ENCODE measurements at regions not wholly inside any gene's neighbourhood (a gene's known extent, or its start where the extent isn't known, plus 50 kb on each side); places are given as distances from the start of the nearest gene placed in this dataset.

- ATAC-seq (ENCODE audit: poor library complexity) (no peak), DNase-seq (no peak)
- intact Hi-C loops (cut with DNase I), result no loop called here
These were observed 312.3 kb upstream of the FAT3 start for GRCh38 chr11:91912322-91912721.

DNA sequence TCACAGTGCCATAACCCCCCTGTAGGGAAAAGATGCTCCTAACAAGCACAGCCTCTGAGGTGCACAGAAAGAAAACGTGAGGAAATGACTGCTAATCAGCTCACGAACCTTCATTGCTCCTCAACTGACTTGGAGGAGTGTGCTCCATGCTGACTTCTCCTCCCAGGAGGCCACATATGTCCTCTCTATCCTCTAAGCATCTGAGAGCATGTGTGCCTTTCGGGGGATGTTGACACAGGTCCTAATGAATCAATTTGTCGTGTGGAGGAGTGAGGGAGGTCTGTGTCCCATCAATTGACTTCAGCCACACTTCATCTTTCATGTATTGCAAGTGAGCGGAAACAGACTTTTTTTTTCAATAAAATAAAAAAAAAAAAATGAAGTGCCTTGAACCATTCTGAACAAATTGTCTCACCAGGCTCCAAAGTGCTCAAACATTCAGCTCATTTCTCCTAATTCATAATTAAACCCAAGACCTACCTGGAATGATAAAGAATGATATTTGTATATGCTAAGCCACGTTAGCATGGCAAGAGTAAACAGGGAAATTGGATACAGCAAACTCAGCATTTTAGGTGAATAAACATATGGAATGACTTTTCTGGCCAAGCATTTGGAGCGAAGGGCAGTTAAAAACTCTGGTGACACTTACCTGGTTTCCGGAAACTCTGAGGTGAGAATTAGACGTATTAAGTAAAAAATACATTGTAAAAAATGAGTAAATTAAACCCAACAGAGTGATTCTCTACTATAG is 317.6 kb upstream of the FAT3 start:
- ATAC-seq (ENCODE audit: poor library complexity) (no peak), DNase-seq (no peak)
- intact Hi-C loops (cut with DNase I), result no loop called here

GRCh38 chr11:91904792-91905785 is 319.5 kb upstream of the FAT3 start:
- DNase-seq (no peak), ATAC-seq (ENCODE audit: poor library complexity) (no peak)
- intact Hi-C loops (cut with DNase I), result no loop called here

DNA sequence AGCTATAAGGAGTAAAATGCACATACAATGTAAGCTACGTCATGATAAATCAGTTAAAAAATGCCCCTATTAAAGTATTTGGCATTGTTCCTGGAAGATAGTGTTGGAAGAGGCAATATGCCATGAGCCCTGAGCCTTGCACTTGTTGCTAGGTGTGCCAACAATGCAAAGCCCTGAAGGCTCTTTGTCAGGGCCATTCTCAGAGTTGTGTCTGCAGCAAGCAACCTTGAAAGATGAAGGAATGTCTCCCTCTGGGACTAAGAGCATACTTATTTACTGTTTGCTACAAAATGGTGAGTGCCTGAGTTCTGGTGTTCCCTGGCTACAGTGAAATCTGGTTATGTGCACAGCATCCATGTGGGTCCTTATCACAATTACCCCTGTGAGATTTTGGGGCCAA is 322.3 kb upstream of the FAT3 start:
- ATAC-seq (ENCODE audit: poor library complexity) (no peak), DNase-seq (no peak)

GRCh38 chr11:91880660-91881059 is 344.0 kb upstream of the FAT3 start:
- intact Hi-C loops (cut with DNase I), result no loop called here
- no peak for DNase-seq
- ATAC-seq (ENCODE audit: poor library complexity), result no peak

More for the DNA sequence above, 322.3 kb upstream of the FAT3 start:
- intact Hi-C loops (cut with DNase I), result no loop called here

GRCh38 chr11:91876746-91877145 is 347.9 kb upstream of the FAT3 start:
- DNase-seq (no peak), ATAC-seq (ENCODE audit: poor library complexity) (no peak)
- intact Hi-C loops (cut with DNase I), result no loop called here

- intact Hi-C loops (cut with DNase I), result no loop called here
- ATAC-seq (ENCODE audit: poor library complexity) (no peak), DNase-seq (no peak)
These were observed 352.4 kb upstream of the FAT3 start for GRCh38 chr11:91872243-91872642.

DNA sequence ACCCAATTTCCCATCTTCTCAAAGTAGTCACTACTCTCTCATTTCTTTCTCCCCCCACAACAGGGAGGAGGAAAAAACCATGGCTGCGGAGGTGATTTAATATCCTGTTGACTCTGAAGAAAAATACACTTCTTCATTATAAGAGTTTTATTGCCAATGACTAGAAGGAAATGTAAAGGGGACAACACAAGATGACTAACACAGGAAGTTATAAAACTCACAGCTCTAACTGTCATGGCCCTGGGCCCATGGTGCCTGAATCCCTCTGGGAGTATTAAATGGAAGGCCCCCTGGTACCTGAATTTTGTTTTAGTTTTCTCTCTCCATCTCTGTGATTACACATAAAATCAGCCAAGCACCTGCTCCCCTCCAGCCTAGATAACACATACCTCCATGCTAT is 352.8 kb upstream of the FAT3 start:
- no peak for DNase-seq
- intact Hi-C loops (cut with DNase I), result no loop called here
- no peak for ATAC-seq (ENCODE audit: poor library complexity)

GRCh38 chr11:91871048-91871447 is 353.6 kb upstream of the FAT3 start:
- no peak for ATAC-seq (ENCODE audit: poor library complexity)
- intact Hi-C loops (cut with DNase I), result no loop called here
- DNase-seq, result no peak

DNA sequence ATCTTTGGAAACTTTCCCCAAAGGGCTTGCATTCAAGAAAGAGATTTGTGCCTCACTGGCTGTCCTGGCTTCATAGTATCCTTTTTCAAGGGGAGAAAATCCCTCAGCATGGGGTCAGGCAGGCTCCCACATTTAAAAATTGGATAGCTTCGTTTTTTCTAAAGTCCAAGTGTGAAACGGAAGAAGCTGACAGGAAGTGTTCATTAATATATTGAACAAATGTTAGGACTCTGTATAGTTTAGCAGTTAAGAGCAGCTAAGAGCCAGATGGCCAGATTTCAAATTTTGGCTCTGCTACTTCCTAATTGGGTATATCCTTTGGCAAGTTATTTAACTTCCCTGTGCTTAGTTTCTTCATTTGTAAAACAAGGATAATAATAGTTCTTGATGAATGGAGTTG is 354.9 kb upstream of the FAT3 start:
- DNase-seq (no peak), ATAC-seq (ENCODE audit: poor library complexity) (no peak)
- intact Hi-C loops (cut with DNase I), result no loop called here

- no peak for ATAC-seq (ENCODE audit: poor library complexity)
These were observed 358.0 kb upstream of the FAT3 start for GRCh38 chr11:91866642-91867041.

GRCh38 chr11:91860661-91861060 is 364.0 kb upstream of the FAT3 start:
- intact Hi-C loops (cut with DNase I), result no loop called here
- DNase-seq, result no peak
- ATAC-seq (ENCODE audit: poor library complexity), result no peak

More at GRCh38 chr11:91866642-91867041, 358.0 kb upstream of the FAT3 start:
- intact Hi-C loops (cut with DNase I), result no loop called here
- DNase-seq, result no peak

- DNase-seq (no peak), ATAC-seq (ENCODE audit: poor library complexity) (no peak)
- intact Hi-C loops (cut with DNase I), result no loop called here
These were observed 365.0 kb upstream of the FAT3 start for GRCh38 chr11:91859666-91860065.

DNA sequence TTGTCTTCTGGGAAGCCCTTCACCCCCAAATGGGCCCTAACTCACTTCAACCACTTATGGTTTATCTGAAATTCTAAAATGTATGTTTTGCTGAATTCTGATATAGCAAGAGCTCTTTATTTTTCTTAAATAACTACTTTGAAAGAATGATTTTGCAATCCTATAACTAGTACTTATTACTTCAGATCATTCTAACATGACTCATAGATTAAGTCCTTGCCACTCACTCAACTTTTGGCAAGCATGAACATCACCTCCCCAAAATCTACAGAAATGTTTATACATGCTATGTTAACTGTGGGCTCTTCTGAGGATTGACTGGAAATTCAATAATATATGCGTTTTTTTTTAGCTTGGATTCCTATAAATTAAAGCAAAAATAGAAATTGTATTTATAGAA is 367.4 kb upstream of the FAT3 start:
- ATAC-seq (ENCODE audit: poor library complexity) (no peak), DNase-seq (no peak)
- intact Hi-C loops (cut with DNase I), result no loop called here

DNA sequence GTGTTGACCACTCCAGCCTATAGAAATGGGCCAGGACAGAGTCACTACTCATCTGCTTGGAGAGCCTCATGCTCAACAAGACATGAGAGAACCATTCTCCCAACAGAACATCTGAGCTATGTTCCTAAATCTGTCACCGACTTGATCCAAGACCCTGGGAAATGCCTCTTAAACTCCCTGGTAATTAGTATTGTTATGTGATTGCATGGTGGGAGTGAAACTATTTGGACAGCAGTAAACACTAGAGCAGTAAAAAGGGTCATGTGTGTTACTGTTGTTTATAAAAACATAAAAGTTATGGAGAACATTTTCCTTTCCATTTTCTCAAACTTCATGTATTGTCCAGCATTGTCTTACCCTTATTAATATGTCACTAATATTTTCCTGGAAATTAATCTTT is 369.8 kb upstream of the FAT3 start:
- ATAC-seq (ENCODE audit: poor library complexity) (no peak), DNase-seq (no peak)
- intact Hi-C loops (cut with DNase I), result no loop called here

- ATAC-seq (ENCODE audit: poor library complexity) (no peak), DNase-seq (no peak)
- intact Hi-C loops (cut with DNase I), result no loop called here
These were observed 370.4 kb upstream of the FAT3 start for GRCh38 chr11:91854171-91854570.

- ATAC-seq (ENCODE audit: poor library complexity), result peak; percentile 58
- intact Hi-C loops (cut with DNase I), result no loop called here
- no peak for DNase-seq
These were observed 372.7 kb upstream of the FAT3 start for GRCh38 chr11:91851908-91852307.

DNA sequence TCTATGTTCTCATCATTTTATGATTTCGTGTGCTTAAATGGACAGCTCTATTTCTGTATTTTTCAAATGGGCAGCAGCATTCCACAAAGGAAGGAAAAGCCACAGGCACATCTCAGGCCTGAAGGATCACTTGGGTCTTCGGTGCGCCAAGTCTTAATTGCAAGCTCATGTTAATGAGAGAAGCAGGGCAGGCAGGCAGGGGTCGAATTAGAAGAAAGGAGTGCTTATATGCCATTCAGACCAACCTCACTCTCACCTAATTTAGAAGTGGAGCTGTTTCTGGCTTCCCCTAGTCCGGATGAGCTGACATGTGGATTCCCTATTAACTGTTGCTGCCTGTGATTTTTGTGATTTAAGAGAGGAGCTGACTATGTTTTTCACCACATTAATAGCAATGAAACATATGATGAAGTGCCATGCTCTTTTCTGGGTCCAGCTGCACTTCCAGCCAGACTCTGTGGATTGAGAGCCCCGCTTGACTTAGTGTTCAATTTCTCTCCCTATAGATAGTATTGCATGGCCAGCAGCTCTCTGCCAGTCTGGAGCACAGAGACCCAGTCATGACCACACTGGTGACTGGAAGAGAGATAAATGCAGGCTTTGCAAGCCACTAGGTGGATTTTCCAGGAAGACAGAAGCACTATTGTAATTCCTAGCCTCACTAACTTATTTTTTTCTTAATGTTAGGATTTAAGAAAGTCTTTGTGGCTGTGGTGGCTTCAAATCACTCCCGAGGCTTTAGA is 373.9 kb upstream of the FAT3 start:
- intact Hi-C loops (cut with DNase I), result no loop called here
- no peak for ATAC-seq (ENCODE audit: poor library complexity)
- no peak for DNase-seq

DNA sequence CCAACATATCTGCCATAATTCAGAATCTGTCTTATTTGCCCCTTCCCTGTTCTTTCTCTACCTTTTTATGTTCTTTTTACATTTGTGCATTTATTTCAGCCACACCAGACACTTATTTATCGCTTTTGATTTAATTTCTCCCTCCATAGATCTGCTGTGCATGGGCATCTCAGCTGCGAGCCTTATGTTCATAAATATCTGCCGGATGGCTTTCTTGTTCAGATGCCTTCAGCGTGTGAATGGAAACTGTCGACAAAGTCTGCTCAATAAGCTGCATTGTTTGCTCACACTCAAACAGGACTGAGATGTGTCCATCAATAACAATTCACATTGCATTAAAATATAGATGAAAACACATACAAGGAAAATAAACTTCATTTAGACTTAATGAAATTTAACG is 374.6 kb upstream of the FAT3 start:
- DNase-seq, result no peak
- no peak for ATAC-seq (ENCODE audit: poor library complexity)
- intact Hi-C loops (cut with DNase I), result no loop called here

Data from Right ventricle myocardium superior (tissue), 1 donor.